Activated T-cell treated with anti-CD3 and anti-CD28 coated beads, Interleukin-2, amount 50 U/mL, for 24 hours (primary cell): ENCODE measurements at regions not wholly inside any gene's neighbourhood (a gene's known extent, or its start where the extent isn't known, plus 50 kb on each side); places are given as distances from the start of the nearest gene placed in this dataset.

Source experiments
- DNase-seq: peaks from one replicate; pipeline ENCODE4 v3.0.0-alpha.2; 2020
- H3K27ac Mint-ChIP-seq: 2 replicates; pipeline ENCODE4 v1.8.0; 2020; ENCODE audit warnings: mild to moderate bottlenecking, mixed read lengths
- H3K27me3 Mint-ChIP-seq: 2 replicates; pipeline ENCODE4 v1.8.0; 2020; ENCODE audit warnings: mixed read lengths
- H3K36me3 Mint-ChIP-seq: 2 replicates; pipeline ENCODE4 v1.8.0; 2020; ENCODE audit warnings: low read depth, mixed read lengths
- H3K4me1 Mint-ChIP-seq: 2 replicates; pipeline ENCODE4 v1.8.0; 2020; ENCODE audit warnings: low read depth, mixed read lengths
- H3K4me3 Mint-ChIP-seq: 2 replicates; pipeline ENCODE4 v1.8.0; 2020; ENCODE audit warnings: mild to moderate bottlenecking, moderate library complexity, mixed read lengths
- H3K9me3 Mint-ChIP-seq: 2 replicates; pipeline ENCODE4 v1.8.0; 2020; ENCODE audit warnings: mixed read lengths

DNA sequence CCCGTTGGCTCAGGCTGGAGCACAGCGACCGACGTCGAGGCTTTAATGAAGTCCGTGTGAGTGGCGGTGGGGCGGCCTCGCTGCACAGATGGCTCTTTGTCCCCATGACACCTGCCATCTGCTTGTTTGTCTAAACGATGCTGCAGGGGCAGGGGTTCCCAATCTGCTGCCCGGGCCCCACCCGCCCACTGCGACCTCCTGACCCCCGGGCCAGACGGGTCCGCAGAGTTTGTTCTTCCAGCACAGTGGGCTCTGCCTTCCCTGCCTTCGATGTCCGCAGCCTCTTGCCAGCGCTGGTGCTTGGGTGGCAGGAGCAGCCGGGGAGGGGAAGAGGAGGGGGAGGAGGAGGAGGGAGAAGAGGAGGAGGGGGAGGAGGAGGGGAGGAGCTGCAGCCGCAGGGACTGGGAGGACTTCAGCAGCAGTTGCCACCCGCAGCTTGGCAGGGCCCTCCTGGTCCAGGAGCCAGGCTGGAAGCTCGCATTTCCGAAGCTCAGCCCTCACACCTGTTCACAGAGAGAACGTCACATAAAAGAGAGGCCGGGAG is 210.0 kb downstream of the DLL1 start:
- H3K36me3 Mint-ChIP-seq: no peaks in the 10 kb centered on the region
- H3K9me3 Mint-ChIP-seq: no peaks in the 10 kb centered on the region

GRCh38 chr6:170080169-170080827 is 210.6 kb downstream of the DLL1 start:
- DNase-seq: peak; percentile 14
- H3K27me3 Mint-ChIP-seq: peaks cover 2% of the 10 kb centered on the region
- H3K9me3 Mint-ChIP-seq: no peaks in the 10 kb centered on the region
- peaks cover 6% of the 10 kb centered on the region for H3K4me1 Mint-ChIP-seq
- H3K36me3 Mint-ChIP-seq: no peaks in the 10 kb centered on the region
- no peak overlapping the region for H3K4me3 Mint-ChIP-seq
- H3K27ac Mint-ChIP-seq: no peak overlapping the region

More for the DNA sequence above, 210.0 kb downstream of the DLL1 start:
- H3K27me3 Mint-ChIP-seq: peaks cover 2% of the 10 kb centered on the region
- H3K4me3 Mint-ChIP-seq: no peak overlapping the region
- DNase-seq: peak; percentile 12
- peaks cover 6% of the 10 kb centered on the region for H3K4me1 Mint-ChIP-seq
- no peak overlapping the region for H3K27ac Mint-ChIP-seq

DNA sequence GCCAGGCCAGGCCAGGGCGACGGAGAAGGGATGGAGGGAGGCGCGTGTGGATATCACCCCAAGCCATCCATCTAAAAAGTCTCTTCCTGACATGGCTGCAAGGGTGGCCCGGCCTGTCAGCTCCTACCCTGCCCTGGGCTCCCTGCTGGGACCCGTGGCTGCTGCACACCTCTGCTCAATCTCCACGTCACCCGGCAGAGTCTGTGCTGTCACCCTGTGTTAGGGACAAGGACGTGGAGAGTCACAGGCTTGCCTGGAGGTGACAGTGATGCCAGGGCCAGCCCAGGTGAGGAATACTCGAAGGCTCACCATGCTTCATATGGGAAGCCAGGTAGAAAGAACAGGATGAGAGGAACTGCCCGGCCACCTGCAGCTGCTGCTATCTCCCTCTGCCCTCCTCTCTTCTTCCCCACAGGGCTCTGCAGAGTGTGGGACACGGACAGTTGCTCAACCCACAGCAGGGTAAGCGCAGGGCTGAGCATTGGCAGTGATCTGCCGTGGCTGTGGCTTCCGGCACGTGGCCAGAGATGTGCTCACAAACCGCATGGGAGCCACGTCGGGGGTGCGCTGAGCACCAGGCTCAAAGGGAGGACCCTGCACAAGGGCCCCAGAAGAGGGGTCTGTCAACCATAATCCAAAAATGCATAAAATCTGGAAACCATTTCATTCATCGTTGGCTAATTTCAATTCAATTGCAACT is 214.3 kb downstream of the DLL1 start:
- DNase-seq: peak; percentile 21
- no peak overlapping the region for H3K27ac Mint-ChIP-seq
- H3K4me1 Mint-ChIP-seq: no peaks in the 10 kb centered on the region
- no peak overlapping the region for H3K4me3 Mint-ChIP-seq
- no peaks in the 10 kb centered on the region for H3K9me3 Mint-ChIP-seq
- H3K36me3 Mint-ChIP-seq: no peaks in the 10 kb centered on the region
- peaks cover 3% of the 10 kb centered on the region for H3K27me3 Mint-ChIP-seq

DNA sequence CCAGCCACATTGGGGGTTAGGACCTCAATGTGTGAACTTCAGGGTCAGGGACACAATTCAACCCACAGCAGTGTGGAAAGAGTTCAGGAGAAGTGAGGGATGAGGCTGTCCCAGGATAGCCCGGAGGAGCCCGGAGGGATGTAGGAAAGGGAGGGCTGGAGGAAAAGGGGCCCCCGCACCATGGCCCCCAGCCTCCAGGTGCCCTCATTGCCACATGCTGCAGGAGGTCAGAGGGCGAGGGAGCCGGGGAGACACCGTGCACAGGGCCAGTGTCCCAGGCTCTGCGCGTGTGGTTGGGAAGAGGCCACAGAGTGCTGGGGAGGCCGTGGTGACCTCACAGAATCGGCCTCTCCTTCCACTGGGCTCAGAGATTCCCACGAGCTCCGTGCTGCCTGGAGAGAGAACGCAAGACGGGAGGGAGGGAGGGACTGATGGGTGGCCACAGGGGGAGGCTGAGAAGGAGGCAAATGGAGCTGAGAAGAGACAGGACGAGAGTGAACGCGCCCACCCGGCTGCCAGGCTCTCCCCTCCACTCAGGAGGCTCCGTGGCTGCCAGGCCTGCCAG is 215.1 kb downstream of the DLL1 start:
- H3K9me3 Mint-ChIP-seq: no peaks in the 10 kb centered on the region
- no peak overlapping the region for H3K4me3 Mint-ChIP-seq
- peak; percentile 7 for DNase-seq
- no peaks in the 10 kb centered on the region for H3K36me3 Mint-ChIP-seq
- peaks cover 8% of the 10 kb centered on the region for H3K27me3 Mint-ChIP-seq
- no peaks in the 10 kb centered on the region for H3K4me1 Mint-ChIP-seq
- H3K27ac Mint-ChIP-seq: no peak overlapping the region

GRCh38 chr6:170074907-170075306 is 216.0 kb downstream of the DLL1 start:
- Mint-ChIP-seq H3K4me1 (no peaks in the 10 kb centered on the region), H3K4me3 (no peak overlapping the region), H3K27ac (no peak overlapping the region), H3K9me3 (no peaks in the 10 kb centered on the region), H3K27me3 (peaks cover 6% of the 10 kb centered on the region), H3K36me3 (no peaks in the 10 kb centered on the region)
- DNase-seq: peak; percentile 9

DNA sequence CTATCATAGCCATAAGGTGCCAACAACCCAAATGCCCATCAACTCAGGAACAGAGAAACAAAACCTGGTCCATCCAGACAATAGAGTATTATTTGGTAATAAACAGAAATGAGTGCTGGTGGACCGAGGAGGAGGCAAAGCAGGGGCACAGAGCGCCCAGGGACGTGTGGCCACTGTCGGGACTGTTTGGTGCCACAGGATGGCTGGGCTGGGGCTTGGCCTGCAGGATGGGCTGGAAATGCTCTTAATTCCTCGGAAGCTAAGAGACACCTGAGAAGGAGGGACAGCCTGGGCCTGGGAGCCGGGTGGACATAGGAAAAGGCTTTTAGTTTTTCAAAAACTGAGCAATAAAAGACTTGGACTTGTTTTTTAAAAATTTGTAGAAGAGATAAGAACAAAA is 216.4 kb downstream of the DLL1 start:
- H3K9me3 Mint-ChIP-seq: no peaks in the 10 kb centered on the region
- H3K4me1 Mint-ChIP-seq: no peaks in the 10 kb centered on the region
- no peaks in the 10 kb centered on the region for H3K36me3 Mint-ChIP-seq
- H3K27ac Mint-ChIP-seq: no peak overlapping the region
- no peak overlapping the region for H3K4me3 Mint-ChIP-seq
- peaks cover 9% of the 10 kb centered on the region for H3K27me3 Mint-ChIP-seq
- peak; percentile 5 for DNase-seq

DNA sequence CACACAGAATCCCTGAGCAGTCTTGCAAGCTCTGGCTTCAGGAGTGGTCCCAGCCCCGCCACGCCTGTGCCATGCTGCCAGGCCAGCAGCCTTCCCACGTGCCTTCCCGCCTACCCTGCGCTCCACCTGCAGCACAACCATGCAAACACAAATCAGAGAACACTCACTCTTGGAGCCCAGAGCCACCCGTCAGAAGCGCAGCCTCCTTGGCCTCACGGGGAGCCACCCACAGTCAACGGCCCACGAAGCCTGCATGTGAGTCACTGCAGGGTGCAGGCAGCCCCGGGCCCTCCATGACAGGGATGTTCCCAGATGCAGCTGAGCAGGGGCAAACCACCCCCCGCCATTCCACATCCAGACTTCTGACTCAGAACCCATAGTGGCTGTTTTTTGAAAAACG is 217.0 kb downstream of the DLL1 start:
- peaks cover 12% of the 10 kb centered on the region for H3K27me3 Mint-ChIP-seq
- peak; percentile 11 for DNase-seq
- H3K9me3 Mint-ChIP-seq: no peaks in the 10 kb centered on the region
- H3K4me1 Mint-ChIP-seq: no peaks in the 10 kb centered on the region
- no peaks in the 10 kb centered on the region for H3K36me3 Mint-ChIP-seq
- H3K27ac Mint-ChIP-seq: no peak overlapping the region
- no peak overlapping the region for H3K4me3 Mint-ChIP-seq

GRCh38 chr6:170072246-170072645 is 218.6 kb downstream of the DLL1 start:
- H3K4me3 Mint-ChIP-seq: no peak overlapping the region
- no peaks in the 10 kb centered on the region for H3K4me1 Mint-ChIP-seq
- DNase-seq: no peak
- no peaks in the 10 kb centered on the region for H3K36me3 Mint-ChIP-seq
- peaks cover 12% of the 10 kb centered on the region for H3K27me3 Mint-ChIP-seq
- H3K27ac Mint-ChIP-seq: no peak overlapping the region
- H3K9me3 Mint-ChIP-seq: no peaks in the 10 kb centered on the region

DNA sequence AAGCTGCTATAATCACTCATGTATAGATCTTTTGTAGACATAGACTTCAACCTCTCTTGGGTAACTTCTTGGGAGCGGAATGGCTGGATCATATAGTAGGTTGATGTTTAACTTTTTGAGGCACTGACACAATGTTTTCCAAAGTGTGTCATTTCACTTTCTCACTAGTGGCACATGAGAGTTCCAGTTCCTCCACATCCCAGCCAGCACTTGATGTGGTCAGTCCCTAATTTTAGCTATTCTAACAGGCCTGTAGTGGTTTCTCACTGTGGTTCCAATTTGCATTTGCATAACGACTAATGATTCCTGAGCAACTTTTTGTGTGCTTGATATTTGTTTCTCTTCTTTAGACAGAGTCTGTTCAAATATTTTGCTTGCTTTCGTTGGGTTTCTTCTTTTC is 221.3 kb downstream of the DLL1 start:
- no peaks in the 10 kb centered on the region for H3K4me1 Mint-ChIP-seq
- peaks cover 12% of the 10 kb centered on the region for H3K27me3 Mint-ChIP-seq
- H3K4me3 Mint-ChIP-seq: no peak overlapping the region
- no peak for DNase-seq
- H3K9me3 Mint-ChIP-seq: no peaks in the 10 kb centered on the region
- H3K36me3 Mint-ChIP-seq: no peaks in the 10 kb centered on the region
- H3K27ac Mint-ChIP-seq: no peak overlapping the region

DNA sequence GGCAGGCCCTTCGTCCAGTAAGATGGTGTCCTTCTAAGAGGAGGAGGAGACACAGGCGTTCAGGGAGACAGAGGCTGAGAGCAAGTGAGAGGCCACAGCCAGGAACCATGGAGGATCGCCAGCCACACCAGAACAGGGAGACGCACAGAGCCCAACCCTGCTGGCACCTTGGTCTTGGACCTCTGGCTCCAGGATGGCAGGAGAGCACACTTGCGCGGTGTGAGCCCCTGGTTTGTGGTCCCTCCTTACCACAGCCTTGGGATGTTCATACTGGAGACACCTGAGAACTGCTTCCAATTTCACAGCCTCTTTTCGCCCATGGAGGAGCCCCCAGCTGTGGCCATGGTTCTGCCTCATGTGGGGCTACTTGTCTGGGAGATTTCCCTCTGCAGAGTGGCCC is 222.4 kb downstream of the DLL1 start:
- H3K4me1 Mint-ChIP-seq: no peaks in the 10 kb centered on the region
- no peak overlapping the region for H3K4me3 Mint-ChIP-seq
- H3K27me3 Mint-ChIP-seq: peaks cover 12% of the 10 kb centered on the region
- no peak for DNase-seq
- no peaks in the 10 kb centered on the region for H3K36me3 Mint-ChIP-seq
- no peaks in the 10 kb centered on the region for H3K9me3 Mint-ChIP-seq
- no peak overlapping the region for H3K27ac Mint-ChIP-seq

DNA sequence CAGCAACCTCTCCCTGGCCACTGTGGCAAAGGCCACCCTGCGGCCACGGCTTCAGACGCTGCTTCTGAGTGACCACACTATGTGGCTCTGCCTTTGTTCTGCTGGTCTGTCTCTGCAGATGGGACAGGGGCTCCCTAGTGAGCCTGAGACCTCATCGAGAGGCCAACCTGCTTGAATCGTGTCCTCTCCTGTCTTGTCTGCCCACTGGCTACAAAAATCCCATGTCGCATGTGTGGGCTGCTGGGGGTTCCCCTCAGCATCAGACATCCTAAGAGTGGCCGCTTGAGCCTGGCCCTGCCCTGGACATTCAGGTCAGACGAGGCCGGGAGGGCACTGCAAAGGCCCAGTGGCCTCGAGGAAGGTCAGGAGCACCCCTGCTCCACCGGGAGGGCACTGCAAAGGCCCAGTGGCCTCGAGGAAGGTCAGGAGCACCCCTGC is 222.9 kb downstream of the DLL1 start:
- Mint-ChIP-seq H3K36me3 (no peaks in the 10 kb centered on the region), H3K4me1 (no peaks in the 10 kb centered on the region), H3K27ac (no peak overlapping the region), H3K4me3 (no peak overlapping the region), H3K27me3 (peaks cover 12% of the 10 kb centered on the region), H3K9me3 (no peaks in the 10 kb centered on the region)
- DNase-seq: peak; percentile 11

DNA sequence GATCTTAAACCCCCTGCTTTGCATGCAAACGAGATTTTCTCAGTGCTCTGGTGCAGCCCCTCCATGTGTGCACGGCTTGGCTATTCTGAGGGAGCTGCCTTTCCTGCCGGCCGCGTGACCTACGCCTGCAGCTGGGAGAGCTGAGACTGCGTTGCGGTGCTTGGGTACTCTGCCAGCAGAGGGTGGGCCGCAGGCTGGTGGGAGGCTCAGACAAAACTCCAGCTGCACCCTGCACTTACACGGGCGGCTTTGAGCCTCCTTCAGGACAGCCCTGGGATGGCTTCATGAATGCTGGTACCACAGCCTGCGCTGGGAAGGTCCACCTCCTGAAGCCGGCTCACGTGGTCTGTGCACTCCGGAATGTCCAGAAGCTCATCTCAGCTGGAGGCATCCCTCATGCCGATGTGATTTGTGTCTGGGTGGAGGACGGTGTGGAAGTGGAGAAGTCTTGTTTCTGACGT is 223.7 kb downstream of the DLL1 start:
- no peak overlapping the region for H3K27ac Mint-ChIP-seq
- DNase-seq: peak; percentile 12

DNA sequence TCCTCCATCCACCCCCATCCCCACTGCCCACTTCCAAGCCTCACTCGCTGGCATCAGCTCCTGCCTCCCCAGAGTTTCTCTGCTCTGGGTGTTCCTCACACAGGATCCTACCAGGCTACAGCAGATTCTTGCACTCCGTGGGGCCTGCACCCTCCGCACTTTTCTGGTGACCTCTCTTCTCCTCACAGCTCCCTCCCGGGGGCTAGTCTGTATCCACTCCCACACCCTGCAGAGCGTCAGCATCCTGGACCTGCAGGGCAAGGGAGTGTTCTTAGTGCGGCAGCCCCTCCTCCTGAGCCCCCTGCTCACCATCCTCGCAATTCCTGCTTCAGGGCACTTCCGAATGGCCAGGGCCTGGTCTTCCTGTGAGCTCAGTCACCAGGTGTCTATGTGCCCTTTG is 224.2 kb downstream of the DLL1 start:
- no peaks in the 10 kb centered on the region for H3K9me3 Mint-ChIP-seq
- H3K27me3 Mint-ChIP-seq: peaks cover 12% of the 10 kb centered on the region
- no peak overlapping the region for H3K4me3 Mint-ChIP-seq
- peak; percentile 19 for DNase-seq
- no peaks in the 10 kb centered on the region for H3K36me3 Mint-ChIP-seq
- no peak overlapping the region for H3K27ac Mint-ChIP-seq
- H3K4me1 Mint-ChIP-seq: no peaks in the 10 kb centered on the region

More for the DNA sequence above, 223.7 kb downstream of the DLL1 start:
- Mint-ChIP-seq H3K4me3 (no peak overlapping the region), H3K4me1 (no peaks in the 10 kb centered on the region), H3K9me3 (no peaks in the 10 kb centered on the region), H3K27me3 (peaks cover 12% of the 10 kb centered on the region), H3K36me3 (no peaks in the 10 kb centered on the region)

DNA sequence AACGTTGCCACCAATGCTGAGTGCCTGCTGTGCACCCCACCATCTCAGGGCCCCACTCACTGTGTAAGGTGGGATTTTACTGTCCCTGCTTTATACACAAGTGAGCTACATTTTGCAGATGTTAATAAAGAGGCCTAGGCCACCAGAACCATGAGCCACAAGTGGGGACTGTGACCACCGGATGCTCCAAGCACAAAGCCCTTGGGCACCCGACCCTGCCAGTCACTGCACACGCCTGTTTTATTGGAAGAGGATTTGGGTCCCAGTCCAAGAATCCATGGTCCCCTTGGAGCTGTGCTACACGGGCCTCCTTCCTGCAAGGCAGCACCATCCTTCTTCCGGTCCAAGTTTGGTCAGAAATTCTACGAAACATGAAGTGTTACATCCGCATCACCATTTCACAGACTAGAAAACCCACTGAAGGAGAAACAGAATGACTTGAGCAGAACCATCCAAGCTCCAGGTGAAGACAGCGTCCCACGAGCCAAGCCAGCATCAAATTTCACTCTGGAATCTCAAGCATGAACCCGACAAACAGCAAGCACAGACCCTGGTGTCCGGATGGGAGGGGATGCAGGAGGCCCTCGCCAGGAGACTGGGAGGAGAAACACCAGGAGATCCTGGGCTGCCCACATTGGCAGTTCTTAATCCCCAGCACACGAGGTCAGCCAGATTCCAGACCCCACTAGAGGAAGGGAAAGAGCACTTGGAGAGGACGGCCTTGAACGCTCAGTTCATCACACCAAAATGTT is 226.9 kb downstream of the DLL1 start:
- Mint-ChIP-seq H3K4me1 (no peaks in the 10 kb centered on the region), H3K4me3 (no peak overlapping the region), H3K36me3 (no peaks in the 10 kb centered on the region), H3K27me3 (no peaks in the 10 kb centered on the region), H3K27ac (no peak overlapping the region), H3K9me3 (no peaks in the 10 kb centered on the region)
- DNase-seq: peak; percentile 2
